ENCODE measurements at regions not wholly inside any gene's neighbourhood (a gene's known extent, or its start where the extent isn't known, plus 50 kb on each side); places are given as distances from the start of the nearest gene placed in this dataset.

DNA sequence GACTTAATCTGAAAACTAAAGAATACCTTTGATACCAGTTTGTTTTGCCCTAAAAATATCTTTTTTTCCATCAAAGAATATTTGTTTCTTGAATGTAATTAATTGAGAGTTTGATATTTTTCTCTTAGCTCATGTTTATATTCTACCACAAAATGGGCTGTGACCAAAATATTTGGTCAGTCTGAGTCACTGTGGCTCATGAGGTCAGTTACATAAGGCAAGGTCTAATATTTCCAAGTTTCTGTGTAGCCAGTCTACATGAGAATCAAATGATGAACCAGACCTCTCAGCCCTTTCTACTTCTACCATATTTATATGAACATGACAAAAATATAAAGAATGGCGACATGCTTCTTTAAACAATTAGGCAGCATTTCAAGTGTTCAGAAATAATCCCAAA is 83.0 kb upstream of the IVNS1ABP start:
- Mint-ChIP-seq H3K4me1 (peaks cover 30% of the 10 kb centered on the region), H3K27me3 (ENCODE audit: low read depth) (no peaks in the 10 kb centered on the region), H3K4me3 (no peak overlapping the region), H3K36me3 (no peaks in the 10 kb centered on the region), H3K9me3 (no peaks in the 10 kb centered on the region), H3K27ac (no peak overlapping the region)
- TF ChIP-seq, protein P1, sequence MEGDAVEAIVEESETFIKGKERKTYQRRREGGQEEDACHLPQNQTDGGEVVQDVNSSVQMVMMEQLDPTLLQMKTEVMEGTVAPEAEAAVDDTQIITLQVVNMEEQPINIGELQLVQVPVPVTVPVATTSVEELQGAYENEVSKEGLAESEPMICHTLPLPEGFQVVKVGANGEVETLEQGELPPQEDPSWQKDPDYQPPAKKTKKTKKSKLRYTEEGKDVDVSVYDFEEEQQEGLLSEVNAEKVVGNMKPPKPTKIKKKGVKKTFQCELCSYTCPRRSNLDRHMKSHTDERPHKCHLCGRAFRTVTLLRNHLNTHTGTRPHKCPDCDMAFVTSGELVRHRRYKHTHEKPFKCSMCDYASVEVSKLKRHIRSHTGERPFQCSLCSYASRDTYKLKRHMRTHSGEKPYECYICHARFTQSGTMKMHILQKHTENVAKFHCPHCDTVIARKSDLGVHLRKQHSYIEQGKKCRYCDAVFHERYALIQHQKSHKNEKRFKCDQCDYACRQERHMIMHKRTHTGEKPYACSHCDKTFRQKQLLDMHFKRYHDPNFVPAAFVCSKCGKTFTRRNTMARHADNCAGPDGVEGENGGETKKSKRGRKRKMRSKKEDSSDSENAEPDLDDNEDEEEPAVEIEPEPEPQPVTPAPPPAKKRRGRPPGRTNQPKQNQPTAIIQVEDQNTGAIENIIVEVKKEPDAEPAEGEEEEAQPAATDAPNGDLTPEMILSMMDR (IDR thresholded peaks at IDR 0.05; ENCODE audit: unreplicated experiment), result no peak
- DNase-seq (ENCODE audit: low spot score in 2 of 2, unreplicated experiment in 2 of 2), result no peak

- TF ChIP-seq, protein P1 (IDR thresholded peaks at IDR 0.05; ENCODE audit: unreplicated experiment), result no peak
These were observed 81.6 kb upstream of the IVNS1ABP start for GRCh38 chr1:185398599-185398998.

DNA sequence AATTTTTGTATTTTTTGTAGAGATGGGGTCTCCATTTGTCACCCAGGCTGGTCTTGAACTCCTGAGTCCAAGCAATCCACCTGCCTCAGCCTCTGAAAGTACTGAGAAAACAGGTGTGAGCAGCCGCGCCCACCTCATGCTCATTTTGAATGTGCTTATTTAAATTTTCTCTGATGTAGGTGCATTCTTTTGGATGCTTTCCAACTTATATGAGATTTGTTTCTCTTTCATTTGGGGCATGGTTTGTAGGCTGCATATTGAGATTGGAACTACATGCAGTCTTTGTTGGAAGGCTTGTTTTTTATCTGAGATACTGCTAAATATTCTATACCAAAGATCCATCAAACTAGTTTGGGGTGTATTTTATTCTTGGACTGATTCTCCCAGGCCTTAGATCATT is 81.0 kb upstream of the IVNS1ABP start:
- Mint-ChIP-seq H3K27me3 (ENCODE audit: low read depth) (no peaks in the 10 kb centered on the region), H3K36me3 (no peaks in the 10 kb centered on the region), H3K4me1 (peaks cover 23% of the 10 kb centered on the region), H3K27ac (no peak overlapping the region), H3K9me3 (no peaks in the 10 kb centered on the region), H3K4me3 (no peak overlapping the region)
- TF ChIP-seq, protein P1 (IDR thresholded peaks at IDR 0.05; ENCODE audit: unreplicated experiment), result no peak
- DNase-seq (ENCODE audit: low spot score in 2 of 2, unreplicated experiment in 2 of 2), result no peak

More at GRCh38 chr1:185398599-185398998, 81.6 kb upstream of the IVNS1ABP start:
- H3K36me3 Mint-ChIP-seq, result no peaks in the 10 kb centered on the region
- H3K9me3 Mint-ChIP-seq, result no peaks in the 10 kb centered on the region
- H3K4me1 Mint-ChIP-seq, result peaks cover 24% of the 10 kb centered on the region
- no peak overlapping the region for H3K4me3 Mint-ChIP-seq
- no peaks in the 10 kb centered on the region for H3K27me3 Mint-ChIP-seq (ENCODE audit: low read depth)
- DNase-seq (ENCODE audit: low spot score in 2 of 2, unreplicated experiment in 2 of 2), result no peak
- H3K27ac Mint-ChIP-seq, result no peak overlapping the region

GRCh38 chr1:185397183-185397582 is 80.1 kb upstream of the IVNS1ABP start:
- DNase-seq (ENCODE audit: low spot score in 2 of 2, unreplicated experiment in 2 of 2), result no peak
- H3K4me3 Mint-ChIP-seq, result no peak overlapping the region
- TF ChIP-seq, protein P1 (IDR thresholded peaks at IDR 0.05; ENCODE audit: unreplicated experiment), result no peak
- H3K27ac Mint-ChIP-seq, result no peak overlapping the region
- H3K36me3 Mint-ChIP-seq, result no peaks in the 10 kb centered on the region
- H3K4me1 Mint-ChIP-seq, result peaks cover 19% of the 10 kb centered on the region
- no peaks in the 10 kb centered on the region for H3K27me3 Mint-ChIP-seq (ENCODE audit: low read depth)
- no peaks in the 10 kb centered on the region for H3K9me3 Mint-ChIP-seq

DNA sequence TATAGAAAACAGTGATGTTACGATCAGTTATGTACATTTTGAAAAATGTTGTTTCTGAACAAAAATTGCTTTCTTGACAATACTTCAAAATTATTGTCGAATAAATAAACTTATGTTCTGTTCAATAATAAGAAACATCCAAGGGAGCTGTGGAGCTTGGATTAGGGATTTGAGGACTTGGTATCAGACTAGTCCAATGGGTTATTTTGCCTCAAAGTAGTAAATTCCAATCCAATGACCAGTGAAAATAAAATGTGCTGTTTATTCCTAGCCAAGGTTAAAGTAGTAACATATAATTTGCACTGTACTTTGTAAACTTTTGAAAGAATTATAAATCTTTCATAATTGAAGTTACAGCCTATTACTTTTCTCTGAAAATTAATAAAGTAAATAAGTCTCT is 79.1 kb upstream of the IVNS1ABP start:
- Mint-ChIP-seq H3K36me3 (no peaks in the 10 kb centered on the region), H3K27ac (no peak overlapping the region), H3K27me3 (ENCODE audit: low read depth) (no peaks in the 10 kb centered on the region), H3K4me3 (no peak overlapping the region), H3K9me3 (no peaks in the 10 kb centered on the region), H3K4me1 (peaks cover 18% of the 10 kb centered on the region)
- TF ChIP-seq, protein P1 (IDR thresholded peaks at IDR 0.05; ENCODE audit: unreplicated experiment), result no peak
- no peak for DNase-seq (ENCODE audit: low spot score in 2 of 2, unreplicated experiment in 2 of 2)

GRCh38 chr1:185393815-185394214 is 76.8 kb upstream of the IVNS1ABP start:
- H3K9me3 Mint-ChIP-seq, result no peaks in the 10 kb centered on the region

More at GRCh38 chr1:185393815-185394214, 76.8 kb upstream of the IVNS1ABP start:
- TF ChIP-seq, protein P1 (IDR thresholded peaks at IDR 0.05; ENCODE audit: unreplicated experiment), result no peak
- Mint-ChIP-seq H3K36me3 (no peaks in the 10 kb centered on the region), H3K4me1 (peaks cover 13% of the 10 kb centered on the region), H3K27ac (no peak overlapping the region), H3K4me3 (no peak overlapping the region), H3K27me3 (ENCODE audit: low read depth) (no peaks in the 10 kb centered on the region)
- DNase-seq (ENCODE audit: low spot score in 2 of 2, unreplicated experiment in 2 of 2), result no peak
